GM21723 (cell line): ENCODE measurements at regions not wholly inside any gene's neighbourhood (a gene's known extent, or its start where the extent isn't known, plus 50 kb on each side); places are given as distances from the start of the nearest gene placed in this dataset.
"Not testable (repeated sequence)": the region's sequence is repeated elsewhere in the genome, so short reads cannot be mapped to it uniquely, and the experiment has no call there.

Source experiments
- ATAC-seq: cut with Tn5 transposase; IDR thresholded peaks from one replicate; pipeline ENCODE4 v1.9.1; 2021; ENCODE audit warnings: mild to moderate bottlenecking, moderate library complexity; ENCODE audit not compliant: unreplicated experiment

GRCh38 chrX:140447150-140447549 lies 57.7 kb downstream of the SOX3 start:
- ATAC-seq: no peak

- ATAC-seq: no peak
Measured at GRCh38 chrX:140440876-140441275, 64.0 kb downstream of the SOX3 start.

- ATAC-seq: no peak
Measured at GRCh38 chrX:140439476-140439875, 65.4 kb downstream of the SOX3 start.

GRCh38 chrX:140434347-140434746 lies 70.5 kb downstream of the SOX3 start:
- no peak for ATAC-seq

- ATAC-seq: no peak
Measured at GRCh38 chrX:140433582-140433981, 71.3 kb downstream of the SOX3 start.

GRCh38 chrX:140432346-140433175 lies 72.3 kb downstream of the SOX3 start:
- ATAC-seq: no peak

- ATAC-seq: no peak
Measured at GRCh38 chrX:140431521-140431920, 73.3 kb downstream of the SOX3 start.

GRCh38 chrX:140425712-140426395 lies 79.0 kb downstream of the SOX3 start:
- no peak for ATAC-seq

GRCh38 chrX:140422501-140422900 lies 82.4 kb downstream of the SOX3 start:
- ATAC-seq: no peak

- ATAC-seq: not testable (repeated sequence)
Measured at GRCh38 chrX:140402131-140402530, 102.7 kb downstream of the SOX3 start.

GRCh38 chrX:140396326-140396725 lies 108.5 kb downstream of the SOX3 start:
- not testable (repeated sequence) for ATAC-seq

GRCh38 chrX:140393507-140393906 lies 111.4 kb downstream of the SOX3 start:
- no peak for ATAC-seq

GRCh38 chrX:140391313-140391712 lies 113.6 kb downstream of the SOX3 start:
- ATAC-seq: no peak

GRCh38 chrX:140389331-140389730 lies 115.5 kb downstream of the SOX3 start:
- no peak for ATAC-seq

- no peak for ATAC-seq
Measured at GRCh38 chrX:140362861-140363260, 142.0 kb downstream of the SOX3 start.

GRCh38 chrX:140360924-140361323 lies 143.9 kb downstream of the SOX3 start:
- no peak for ATAC-seq

GRCh38 chrX:140360284-140360683 lies 144.6 kb downstream of the SOX3 start:
- no peak for ATAC-seq

GRCh38 chrX:140355922-140356321 lies 148.9 kb downstream of the SOX3 start:
- no peak for ATAC-seq

- ATAC-seq: no peak
Measured at GRCh38 chrX:140355429-140355828, 149.4 kb downstream of the SOX3 start.

- no peak for ATAC-seq
Measured at GRCh38 chrX:140354431-140355120, 150.3 kb downstream of the SOX3 start.

- no peak for ATAC-seq
Measured at GRCh38 chrX:140346729-140347128, 158.1 kb downstream of the SOX3 start.
